HCT116 (cell line): ENCODE measurements at regions not wholly inside any gene's neighbourhood (a gene's known extent, or its start where the extent isn't known, plus 50 kb on each side); places are given as distances from the start of the nearest gene placed in this dataset.

Experiments used
- ATAC-seq: fragments of 200-7000 bp; cut with Tn5 transposase; 2 replicates; pipeline ENCODE4 v1.9.1; 2020; ENCODE audit warnings: mild to moderate bottlenecking, moderate library complexity
- BruUV-seq: library from RNA; stranded (reverse); fragments of 400-500 nt; replicated peaks from 2 replicates; lab custom pipeline; 2021; lab: Mats Ljungman, UMichigan
- CTCF ChIA-PET: fragments of 300-600 bp; sonication (Branson Sonifier 250); formaldehyde crosslinking; loops from one replicate; lab custom pipeline; 2021; ENCODE audit warnings: antibody characterized with exemption; lab: Charles Lee
- POLR2A ChIA-PET: fragments of 300-600, 350-600 bp; sonication (Branson Sonifier 250); formaldehyde crosslinking; loops from one replicate; lab custom pipeline; 2021; ENCODE audit warnings: antibody characterized with exemption; lab: Charles Lee
- RAD21 ChIA-PET, 2 experiments: fragments of 300-600 bp; sonication (Branson Sonifier 250); formaldehyde crosslinking; loops; one replicate each; lab custom pipeline; 2023; ENCODE audit warnings: low total read pairs in 2 of 2; ENCODE audit not compliant: uncharacterized antibody in 2 of 2, unreplicated experiment in 2 of 2, low non-redundant PET in 1 of 2; lab: Charles Lee
- DNase-seq: peaks from one replicate; pipeline ENCODE4 v3.0.0-alpha.2; 2010; ENCODE audit warnings: low read depth, low spot score
- H2AFZ ChIP-seq: fragments of 200-600 bp; shearing (Covaris generic), sonication (generic); 2 replicates; pipeline ENCODE4 v1.6.1; 2017; ENCODE audit warnings: low read depth, mixed run types, mixed read lengths, antibody characterized with exemption, low read length; ENCODE audit not compliant: poor library complexity, severe bottlenecking
- H3K27ac ChIP-seq: 2 replicates; pipeline ENCODE4 v1.5.1; 2012; ENCODE audit warnings: low read depth, low read length
- H3K27me3 ChIP-seq: fragments of 200-600 bp; sonication (generic); 2 replicates; pipeline ENCODE4 v1.6.1; 2016; ENCODE audit warnings: mixed run types, low read length, mixed read lengths; ENCODE audit not compliant: insufficient read depth
- H3K36me3 ChIP-seq, 2 experiments: fragments of 200-500 bp in 1 of 2; fragments of 200-600 bp in 1 of 2; sonication (Bioruptor generic) in 1 of 2; sonication (generic) in 1 of 2; 2 replicates each; pipeline versions ENCODE4 v1.5.1 to v1.6.1; 2014 to 2016; ENCODE audit warnings: low read length in 2 of 2, inconsistent platforms in 1 of 2, mixed read lengths in 1 of 2, mixed run types in 1 of 2; ENCODE audit not compliant: insufficient read depth in 2 of 2, control insufficient read depth in 1 of 2
- H3K4me1 ChIP-seq, 2 experiments: fragments of 200-600 bp in 1 of 2; sonication (generic) in 1 of 2; 2 replicates each; pipeline versions ENCODE4 v1.5.1 to v1.6.1; 2012 to 2017; ENCODE audit warnings: low read length in 2 of 2, inconsistent platforms in 1 of 2, mild to moderate bottlenecking in 1 of 2, mixed read lengths in 1 of 2, mixed run types in 1 of 2, moderate library complexity in 1 of 2; ENCODE audit not compliant: insufficient read depth in 2 of 2, control insufficient read depth in 1 of 2
- H3K4me2 ChIP-seq: fragments of 200-600 bp; sonication (generic); 2 replicates; pipeline ENCODE4 v1.6.1; 2017; ENCODE audit warnings: mixed run types, low read length, mixed read lengths
- H3K4me3 ChIP-seq, 2 experiments: fragments of 200-600 bp in 1 of 2; sonication (generic) in 1 of 2; replicated peaks in 1 of 2; 2 replicates each; pipeline ENCODE4 v1.5.1; 2011 to 2016; ENCODE audit warnings: low read length in 2 of 2, control low read depth in 1 of 2, low read depth in 1 of 2, mild to moderate bottlenecking in 1 of 2, mixed read lengths in 1 of 2, mixed run types in 1 of 2
- H3K79me2 ChIP-seq: fragments of 200-600 bp; sonication (generic); 2 replicates; pipeline ENCODE4 v1.6.1; 2017; ENCODE audit warnings: mild to moderate bottlenecking, mixed run types, low read length, moderate library complexity, mixed read lengths; ENCODE audit not compliant: insufficient read depth
- H3K9ac ChIP-seq: fragments of 200-600 bp; sonication (generic); 2 replicates; pipeline ENCODE4 v1.6.1; 2016; ENCODE audit warnings: low read length, mixed read lengths
- H3K9me2 ChIP-seq: fragments of 200-600 bp; sonication (generic), shearing (Covaris generic); 2 replicates; pipeline ENCODE4 v1.6.1; 2017; ENCODE audit warnings: mixed run types, mild to moderate bottlenecking, moderate library complexity; ENCODE audit not compliant: insufficient read depth
- H3K9me3 ChIP-seq, 2 experiments: fragments of 200-500 bp in 1 of 2; fragments of 200-600 bp in 1 of 2; sonication (Bioruptor generic) in 1 of 2; sonication (generic) in 1 of 2; 2 replicates each; pipeline ENCODE4 v1.6.1; 2014 to 2017; ENCODE audit warnings: low read length in 2 of 2, mixed read lengths in 2 of 2, inconsistent platforms in 1 of 2, low read depth in 1 of 2, mild to moderate bottlenecking in 1 of 2, mixed run types in 1 of 2, moderate library complexity in 1 of 2; ENCODE audit not compliant: control insufficient read depth in 1 of 2, insufficient read depth in 1 of 2
- H4K20me1 ChIP-seq: fragments of 200-600 bp; sonication (generic), shearing (Covaris generic); 2 replicates; pipeline ENCODE4 v1.6.1; 2017; ENCODE audit warnings: mixed run types, mild to moderate bottlenecking, moderate library complexity; ENCODE audit not compliant: insufficient read depth
- EGR1 ChIP-seq: IDR thresholded peaks from 2 replicates; pipeline ENCODE4 v1.6.1; 2012; ENCODE audit warnings: low read depth
- EZH2 ChIP-seq: fragments of 200-600 bp; sonication (generic); IDR thresholded peaks from 2 replicates; pipeline ENCODE4 v1.6.1; 2017; ENCODE audit warnings: antibody characterized with exemption, mixed run types
- POLR2A ChIP-seq: IDR thresholded peaks from 2 replicates; pipeline ENCODE4 v1.7.0; 2011; ENCODE audit warnings: borderline replicate concordance; ENCODE audit not compliant: insufficient read depth, insufficient read length; ENCODE audit errors: extremely low read depth
- RAD21 ChIP-seq: IDR thresholded peaks from 2 replicates; pipeline ENCODE4 v1.6.1; 2012; ENCODE audit warnings: low read depth, mild to moderate bottlenecking
- SIN3A ChIP-seq: IDR thresholded peaks from 2 replicates; pipeline ENCODE4 v1.6.1; 2012; ENCODE audit warnings: low read depth
- SP1 ChIP-seq: IDR thresholded peaks from 2 replicates; pipeline ENCODE4 v1.6.1; 2012; ENCODE audit warnings: low read depth
- SRF ChIP-seq: IDR thresholded peaks from 2 replicates; pipeline ENCODE4 v1.6.1; 2012; ENCODE audit warnings: low read depth
- TCF7L2 ChIP-seq: IDR thresholded peaks from 2 replicates; pipeline ENCODE4 v1.7.0; 2011; ENCODE audit warnings: borderline replicate concordance, inconsistent platforms; ENCODE audit not compliant: insufficient read depth, insufficient read length; ENCODE audit errors: extremely low read depth
- intact Hi-C: fragments of 100-400 bp; cut with micrococcal nuclease; formaldehyde crosslinking; loops from 2 replicates; pipeline ENCODE4 v1.10.0; 2022
- TF ChIP-seq, protein P1 (sequence below), 3 experiments: fragments of 200-600 bp in 1 of 3; sonication (generic) in 1 of 3; IDR thresholded peaks in 2 of 3; conservative IDR thresholded peaks in 1 of 3; 2 replicates each; pipeline ENCODE4 v1.5.1; 2012 to 2017; ENCODE audit warnings: low read depth in 2 of 3, low read length in 2 of 3, antibody characterized with exemption in 1 of 3, borderline replicate concordance in 1 of 3, control low read depth in 1 of 3, mild to moderate bottlenecking in 1 of 3, mixed read lengths in 1 of 3, mixed run types in 1 of 3, moderate library complexity in 1 of 3; ENCODE audit not compliant: insufficient read depth in 1 of 3
- TF ChIP-seq, protein P2 (sequence below): IDR thresholded peaks from 2 replicates; pipeline ENCODE4 v1.6.1; 2012

DNA sequence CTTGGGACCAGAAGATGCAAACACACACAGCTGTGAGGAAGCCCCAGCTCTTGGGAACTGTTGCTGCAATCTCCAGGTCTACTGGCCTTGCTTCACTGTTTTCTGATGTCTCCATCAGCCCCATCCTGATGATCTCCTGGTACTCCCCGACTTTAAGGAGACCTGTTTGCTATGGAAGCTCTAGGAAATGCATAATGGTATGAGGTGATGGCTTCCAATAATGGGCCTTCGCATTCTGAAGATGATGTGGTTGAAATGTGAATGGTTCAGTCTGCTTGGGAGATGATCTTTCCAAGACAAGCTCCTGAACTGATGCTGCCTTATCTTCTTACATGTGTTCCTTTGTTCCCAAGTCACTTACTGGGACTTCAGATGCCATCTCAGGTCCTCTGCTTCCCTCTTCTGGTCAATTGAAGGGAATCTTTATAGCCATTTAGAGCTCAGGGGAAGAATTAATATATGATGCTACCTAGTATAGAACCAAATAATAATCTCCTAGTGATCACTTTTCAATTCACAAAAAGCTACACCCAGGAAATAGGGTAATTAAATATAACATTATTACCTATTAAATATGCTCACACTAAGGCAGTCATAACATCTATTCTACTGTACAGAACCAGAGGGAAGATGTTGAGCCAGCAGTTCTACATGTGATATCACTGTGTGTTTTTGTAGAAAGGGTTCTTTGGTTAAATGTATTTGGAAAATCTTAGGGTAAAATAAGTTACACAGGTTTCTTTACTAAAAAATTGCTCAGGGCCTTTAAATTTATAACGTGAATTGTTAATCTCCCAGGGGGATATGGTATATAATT, 73.9 kb upstream of the VTCN1 start:
- Histone ChIP-seq H3K79me2 (no peaks in the 10 kb centered on the region), H3K9ac (no peak overlapping the region), H3K27ac (no peak overlapping the region), H3K36me3 (no peaks in the 10 kb centered on the region), H3K4me1 (no peaks in the 10 kb centered on the region), H4K20me1 (no peaks in the 10 kb centered on the region), H3K9me3 (no peaks in the 10 kb centered on the region), H2AFZ (peak overlapping the region; percentile 48), H3K4me2 (no peak overlapping the region), H3K27me3 (no peaks in the 10 kb centered on the region), H3K9me2 (no peaks in the 10 kb centered on the region), H3K4me3 (no peak overlapping the region)
- ATAC-seq: peak; percentile 94
- TF ChIP-seq SP1: no peak
- TF ChIP-seq, protein P1, sequence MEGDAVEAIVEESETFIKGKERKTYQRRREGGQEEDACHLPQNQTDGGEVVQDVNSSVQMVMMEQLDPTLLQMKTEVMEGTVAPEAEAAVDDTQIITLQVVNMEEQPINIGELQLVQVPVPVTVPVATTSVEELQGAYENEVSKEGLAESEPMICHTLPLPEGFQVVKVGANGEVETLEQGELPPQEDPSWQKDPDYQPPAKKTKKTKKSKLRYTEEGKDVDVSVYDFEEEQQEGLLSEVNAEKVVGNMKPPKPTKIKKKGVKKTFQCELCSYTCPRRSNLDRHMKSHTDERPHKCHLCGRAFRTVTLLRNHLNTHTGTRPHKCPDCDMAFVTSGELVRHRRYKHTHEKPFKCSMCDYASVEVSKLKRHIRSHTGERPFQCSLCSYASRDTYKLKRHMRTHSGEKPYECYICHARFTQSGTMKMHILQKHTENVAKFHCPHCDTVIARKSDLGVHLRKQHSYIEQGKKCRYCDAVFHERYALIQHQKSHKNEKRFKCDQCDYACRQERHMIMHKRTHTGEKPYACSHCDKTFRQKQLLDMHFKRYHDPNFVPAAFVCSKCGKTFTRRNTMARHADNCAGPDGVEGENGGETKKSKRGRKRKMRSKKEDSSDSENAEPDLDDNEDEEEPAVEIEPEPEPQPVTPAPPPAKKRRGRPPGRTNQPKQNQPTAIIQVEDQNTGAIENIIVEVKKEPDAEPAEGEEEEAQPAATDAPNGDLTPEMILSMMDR (IDR thresholded peaks at IDR 0.05 in 2 of 3, conservative IDR thresholded peaks at IDR 0.05 in 1 of 3; ENCODE audit: borderline replicate concordance in 1 of 3, insufficient read depth in 1 of 3, low read depth in 2 of 3, low read length in 2 of 3): peak; percentile 55 to 75 (median 73); a peak in 5 of 6 replicates
- TF ChIP-seq RAD21: peak; percentile 94
- POLR2A ChIA-PET: no interaction called here
- no TSS peak for BruUV-seq
- peak; percentile 57 for DNase-seq
- CTCF ChIA-PET: interaction anchor here (0.6 to 3.9 kb wide), 25 partner anchors 8 to 1146 kb away, joined by 3 to 101 read pairs (median 3); partner anchors contain the start of genes TRIM45 and TTF2
- RAD21 ChIA-PET: interaction anchor here (0.6 to 1.4 kb wide), 10 partner anchors 9 to 547 kb away, joined by 3 to 12 read pairs (median 4); partner anchors contain the start of gene VTCN1 (in 1 of the 2)
- intact Hi-C loops: loop anchor here (1.0 to 2.0 kb wide), 2 partner anchors 156 to 216 kb away; no protein-coding TSS in a partner anchor

DNA sequence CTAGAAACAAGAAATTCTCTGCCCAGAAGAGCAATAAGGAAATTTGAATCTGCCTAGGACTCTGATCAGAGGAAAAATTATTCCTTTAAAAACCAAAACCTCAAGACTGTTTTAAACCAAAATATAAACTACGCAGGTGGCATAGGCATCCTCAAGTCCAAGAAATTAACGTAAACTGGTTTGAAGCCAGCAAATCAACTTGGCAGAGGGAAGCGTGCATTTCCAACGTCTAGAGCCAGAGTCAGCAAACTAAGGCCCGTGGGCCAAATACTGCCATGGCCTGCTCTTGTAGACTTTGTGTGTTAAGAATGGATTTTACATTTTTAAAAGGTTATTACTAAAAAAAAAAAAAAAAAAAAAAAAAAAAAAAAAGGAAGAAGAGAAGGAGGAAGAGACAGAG, 67.8 kb upstream of the VTCN1 start:
- BruUV-seq: no TSS peak
- Histone ChIP-seq H3K4me3 (no peak overlapping the region), H3K9me2 (no peaks in the 10 kb centered on the region), H3K4me1 (no peaks in the 10 kb centered on the region), H4K20me1 (no peaks in the 10 kb centered on the region), H3K9me3 (no peaks in the 10 kb centered on the region), H3K4me2 (no peak overlapping the region), H3K79me2 (no peaks in the 10 kb centered on the region), H2AFZ (no peak overlapping the region), H3K9ac (no peak overlapping the region), H3K27ac (no peak overlapping the region), H3K27me3 (no peaks in the 10 kb centered on the region), H3K36me3 (no peaks in the 10 kb centered on the region)
- ChIA-PET CTCF (no interaction called here), POLR2A (no interaction called here), RAD21 (no interaction called here)
- TF ChIP-seq POLR2A (no peak), SIN3A (no peak), EZH2 (no peak), TCF7L2 (no peak), SRF (no peak), EGR1 (no peak)
- TF ChIP-seq, protein P2, sequence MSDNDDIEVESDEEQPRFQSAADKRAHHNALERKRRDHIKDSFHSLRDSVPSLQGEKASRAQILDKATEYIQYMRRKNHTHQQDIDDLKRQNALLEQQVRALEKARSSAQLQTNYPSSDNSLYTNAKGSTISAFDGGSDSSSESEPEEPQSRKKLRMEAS: no peak
- DNase-seq (no peak), ATAC-seq (no peak)
- intact Hi-C loops: no loop called here
